ENCODE measurements at regions not wholly inside any gene's neighbourhood (a gene's known extent, or its start where the extent isn't known, plus 50 kb on each side); places are given as distances from the start of the nearest gene placed in this dataset.

DNA sequence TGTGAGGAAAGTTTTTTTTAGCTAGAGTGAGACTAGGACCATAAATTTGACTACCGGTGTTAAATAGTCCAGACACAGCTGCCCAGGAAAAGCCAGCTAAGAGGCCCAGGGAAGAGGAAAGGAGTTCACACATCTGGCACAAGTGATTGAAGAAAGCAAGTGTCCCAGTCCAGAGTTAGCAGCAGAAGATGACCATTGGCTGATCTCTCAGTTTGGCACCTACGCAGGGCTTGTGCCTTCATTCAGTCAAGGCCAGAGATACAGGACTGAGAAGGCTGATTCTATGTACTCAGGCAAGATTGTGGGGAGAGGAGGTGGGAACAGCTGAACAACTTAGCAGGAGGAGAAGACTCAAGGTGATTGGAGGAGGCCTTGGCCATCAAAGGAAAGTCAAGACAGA is 575.0 kb upstream of the KLF12 start:
- TF ChIP-seq CTCF (IDR thresholded peaks at IDR 0.05) (no peak), EP300 (IDR thresholded peaks at IDR 0.05) (no peak), POLR2A (IDR thresholded peaks at IDR 0.05) (no peak)
- no peak overlapping the region for H3K4me3 ChIP-seq
- H3K9me3 ChIP-seq: no peaks in the 10 kb centered on the region
- no peaks in the 10 kb centered on the region for H3K4me1 ChIP-seq
- ATAC-seq: no peak
- no peaks in the 10 kb centered on the region for H3K27me3 ChIP-seq
- H3K27ac ChIP-seq: no peak overlapping the region
- no peaks in the 10 kb centered on the region for H3K36me3 ChIP-seq
- WGBS, 2 donors (ENCODE audit: low coverage in 1 of 2): 71 to 80% methylated on average over 1 to 2 of the region's 2 CpGs

- no peak for ATAC-seq
- Histone ChIP-seq H3K4me1 (no peaks in the 10 kb centered on the region), H3K27ac (no peak overlapping the region), H3K9me3 (no peaks in the 10 kb centered on the region), H3K4me3 (no peak overlapping the region), H3K27me3 (no peaks in the 10 kb centered on the region), H3K36me3 (no peaks in the 10 kb centered on the region)
- 50% methylated on average over 2 to 3 of the region's 3 CpGs for WGBS, 2 donors (ENCODE audit: low coverage in 1 of 2)
- no peak for TF ChIP-seq POLR2AphosphoS5 (IDR thresholded peaks at IDR 0.05)
- no peak for TF ChIP-seq POLR2A (IDR thresholded peaks at IDR 0.05)
- no peak for TF ChIP-seq CTCF (IDR thresholded peaks at IDR 0.05)
- no peak for TF ChIP-seq EP300 (IDR thresholded peaks at IDR 0.05)
These were observed 574.4 kb upstream of the KLF12 start for GRCh38 chr13:74708629-74709028.

- ATAC-seq: no peak
- TF ChIP-seq EP300 (IDR thresholded peaks at IDR 0.05): no peak
- TF ChIP-seq POLR2A (IDR thresholded peaks at IDR 0.05): no peak
- TF ChIP-seq CTCF (IDR thresholded peaks at IDR 0.05): no peak
- TF ChIP-seq POLR2AphosphoS5 (IDR thresholded peaks at IDR 0.05): no peak
- Histone ChIP-seq H3K9me3 (no peaks in the 10 kb centered on the region), H3K4me3 (no peak overlapping the region), H3K36me3 (no peaks in the 10 kb centered on the region), H3K4me1 (no peaks in the 10 kb centered on the region), H3K27ac (no peak overlapping the region), H3K27me3 (no peaks in the 10 kb centered on the region)
- WGBS, 2 donors (ENCODE audit: low coverage in 1 of 2): 42% methylated on average over 1 of the region's 1 CpG; no CpG with 5 or more reads in 1 of the 2 donors
These were observed 573.1 kb upstream of the KLF12 start for GRCh38 chr13:74707291-74707690.

- TF ChIP-seq POLR2A (IDR thresholded peaks at IDR 0.05): no peak
- TF ChIP-seq CTCF (IDR thresholded peaks at IDR 0.05): no peak
- TF ChIP-seq POLR2AphosphoS5 (IDR thresholded peaks at IDR 0.05): no peak
- TF ChIP-seq EP300 (IDR thresholded peaks at IDR 0.05): no peak
- no peaks in the 10 kb centered on the region for H3K4me1 ChIP-seq
- no peaks in the 10 kb centered on the region for H3K9me3 ChIP-seq
- H3K4me3 ChIP-seq: no peak overlapping the region
- WGBS, 2 donors (ENCODE audit: low coverage in 1 of 2): 44 to 46% methylated on average over 2 of the region's 2 CpGs
- H3K27me3 ChIP-seq: no peaks in the 10 kb centered on the region
- no peaks in the 10 kb centered on the region for H3K36me3 ChIP-seq
- no peak overlapping the region for H3K27ac ChIP-seq
- no peak for ATAC-seq
These were observed 572.6 kb upstream of the KLF12 start for GRCh38 chr13:74706801-74707200.

DNA sequence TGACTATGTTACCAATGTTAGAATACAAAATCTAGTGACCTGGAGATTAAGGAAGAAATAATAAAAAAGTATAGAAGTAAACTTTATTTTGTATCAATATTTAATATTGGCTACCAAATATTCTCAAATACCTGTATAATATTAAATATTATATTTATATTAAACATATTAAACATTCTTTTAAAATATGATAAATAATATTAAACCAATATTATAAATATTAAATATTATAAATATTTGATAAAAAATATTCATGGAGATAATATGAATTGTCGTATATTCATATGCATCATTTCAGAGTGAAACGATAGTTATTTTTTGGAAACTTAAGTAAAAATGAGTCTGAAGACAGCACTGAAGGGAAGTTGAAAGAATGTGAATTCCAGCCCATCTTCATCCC is 571.2 kb upstream of the KLF12 start:
- Histone ChIP-seq H3K9me3 (no peaks in the 10 kb centered on the region), H3K4me3 (no peak overlapping the region), H3K36me3 (no peaks in the 10 kb centered on the region), H3K4me1 (no peaks in the 10 kb centered on the region), H3K27me3 (no peaks in the 10 kb centered on the region), H3K27ac (no peak overlapping the region)
- 91 to 95% methylated on average over 2 of the region's 2 CpGs for WGBS, 2 donors (ENCODE audit: low coverage in 1 of 2)
- ATAC-seq: no peak
- no peak for TF ChIP-seq CTCF (IDR thresholded peaks at IDR 0.05)
- TF ChIP-seq POLR2AphosphoS5 (IDR thresholded peaks at IDR 0.05): no peak
- no peak for TF ChIP-seq POLR2A (IDR thresholded peaks at IDR 0.05)
- TF ChIP-seq EP300 (IDR thresholded peaks at IDR 0.05): no peak

Data from gastroesophageal sphincter (tissue), 4 donors.